HL-60 (cell line): ENCODE measurements at regions not wholly inside any gene's neighbourhood (a gene's known extent, or its start where the extent isn't known, plus 50 kb on each side); places are given as distances from the start of the nearest gene placed in this dataset.

Source experiments
- DNase-seq, 2 experiments: peaks; one replicate each; pipeline ENCODE4 v3.0.0-alpha.2; 2010 to 2020; ENCODE audit warnings: low read depth in 1 of 2, low spot score in 1 of 2
- H3K27ac ChIP-seq: fragments of 250-450 bp; sonication (Bioruptor Pico); replicated peaks from 2 replicates; pipeline ENCODE4 v1.5.1; 2020; ENCODE audit warnings: mild to moderate bottlenecking, moderate library complexity
- H3K27me3 ChIP-seq: fragments of 250-450 bp; sonication (Bioruptor Pico); 2 replicates; pipeline ENCODE4 v1.5.1; 2021; ENCODE audit warnings: mild to moderate bottlenecking, moderate library complexity; ENCODE audit not compliant: insufficient read depth, poor library complexity, severe bottlenecking
- H3K4me3 ChIP-seq: replicated peaks from 2 replicates; pipeline ENCODE4 v1.5.1; 2011; ENCODE audit warnings: mild to moderate bottlenecking, control low read depth, low read length; ENCODE audit not compliant: insufficient read depth
- GABPA ChIP-seq: IDR thresholded peaks from 2 replicates; pipeline ENCODE4 v1.6.1; 2012; ENCODE audit warnings: low read depth
- POLR2AphosphoS5 ChIP-seq: IDR thresholded peaks from 2 replicates; pipeline ENCODE4 v1.6.1; 2012; ENCODE audit warnings: low read depth
- SPI1 ChIP-seq: IDR thresholded peaks from 2 replicates; pipeline ENCODE4 v1.6.1; 2012; ENCODE audit warnings: low read depth, mild to moderate bottlenecking, borderline replicate concordance
- TF ChIP-seq, protein P1 (sequence below): IDR thresholded peaks from 2 replicates; pipeline ENCODE4 v1.6.1; 2012; ENCODE audit warnings: low read depth; ENCODE audit not compliant: insufficient replicate concordance
- TF ChIP-seq, protein P2 (sequence below): IDR thresholded peaks from one replicate; pipeline ENCODE4 v1.5.1; 2011; ENCODE audit warnings: low read length, control low read depth, inconsistent platforms; ENCODE audit not compliant: insufficient read depth

DNA sequence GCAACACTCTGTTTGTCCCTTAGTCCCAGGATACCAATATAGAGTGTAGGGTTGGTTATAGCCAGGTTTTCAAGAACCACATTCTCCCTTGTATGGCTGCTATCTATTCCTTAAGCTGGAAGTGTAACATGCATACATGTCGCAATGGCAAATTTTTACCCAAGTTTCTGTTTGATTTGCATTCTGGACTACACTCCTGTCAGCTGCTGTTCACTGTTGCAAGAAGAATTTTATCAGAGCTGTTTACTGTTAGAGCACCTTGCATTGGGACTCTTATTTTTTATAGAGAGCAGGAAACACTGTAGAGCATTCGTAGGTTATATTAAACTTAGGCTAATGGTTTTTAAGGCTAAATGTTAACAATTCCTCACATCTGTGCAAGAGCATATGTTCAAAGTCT, 376.0 kb upstream of the LRFN5 start:
- no peak for DNase-seq
- H3K27me3 ChIP-seq, result no peaks in the 10 kb centered on the region
- H3K27ac ChIP-seq, result no peak overlapping the region
- H3K4me3 ChIP-seq, result no peak overlapping the region
- TF ChIP-seq, protein P1, sequence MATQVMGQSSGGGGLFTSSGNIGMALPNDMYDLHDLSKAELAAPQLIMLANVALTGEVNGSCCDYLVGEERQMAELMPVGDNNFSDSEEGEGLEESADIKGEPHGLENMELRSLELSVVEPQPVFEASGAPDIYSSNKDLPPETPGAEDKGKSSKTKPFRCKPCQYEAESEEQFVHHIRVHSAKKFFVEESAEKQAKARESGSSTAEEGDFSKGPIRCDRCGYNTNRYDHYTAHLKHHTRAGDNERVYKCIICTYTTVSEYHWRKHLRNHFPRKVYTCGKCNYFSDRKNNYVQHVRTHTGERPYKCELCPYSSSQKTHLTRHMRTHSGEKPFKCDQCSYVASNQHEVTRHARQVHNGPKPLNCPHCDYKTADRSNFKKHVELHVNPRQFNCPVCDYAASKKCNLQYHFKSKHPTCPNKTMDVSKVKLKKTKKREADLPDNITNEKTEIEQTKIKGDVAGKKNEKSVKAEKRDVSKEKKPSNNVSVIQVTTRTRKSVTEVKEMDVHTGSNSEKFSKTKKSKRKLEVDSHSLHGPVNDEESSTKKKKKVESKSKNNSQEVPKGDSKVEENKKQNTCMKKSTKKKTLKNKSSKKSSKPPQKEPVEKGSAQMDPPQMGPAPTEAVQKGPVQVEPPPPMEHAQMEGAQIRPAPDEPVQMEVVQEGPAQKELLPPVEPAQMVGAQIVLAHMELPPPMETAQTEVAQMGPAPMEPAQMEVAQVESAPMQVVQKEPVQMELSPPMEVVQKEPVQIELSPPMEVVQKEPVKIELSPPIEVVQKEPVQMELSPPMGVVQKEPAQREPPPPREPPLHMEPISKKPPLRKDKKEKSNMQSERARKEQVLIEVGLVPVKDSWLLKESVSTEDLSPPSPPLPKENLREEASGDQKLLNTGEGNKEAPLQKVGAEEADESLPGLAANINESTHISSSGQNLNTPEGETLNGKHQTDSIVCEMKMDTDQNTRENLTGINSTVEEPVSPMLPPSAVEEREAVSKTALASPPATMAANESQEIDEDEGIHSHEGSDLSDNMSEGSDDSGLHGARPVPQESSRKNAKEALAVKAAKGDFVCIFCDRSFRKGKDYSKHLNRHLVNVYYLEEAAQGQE, result no peak
- TF ChIP-seq POLR2AphosphoS5 (no peak), SPI1 (no peak), GABPA (no peak)
- TF ChIP-seq, protein P2, sequence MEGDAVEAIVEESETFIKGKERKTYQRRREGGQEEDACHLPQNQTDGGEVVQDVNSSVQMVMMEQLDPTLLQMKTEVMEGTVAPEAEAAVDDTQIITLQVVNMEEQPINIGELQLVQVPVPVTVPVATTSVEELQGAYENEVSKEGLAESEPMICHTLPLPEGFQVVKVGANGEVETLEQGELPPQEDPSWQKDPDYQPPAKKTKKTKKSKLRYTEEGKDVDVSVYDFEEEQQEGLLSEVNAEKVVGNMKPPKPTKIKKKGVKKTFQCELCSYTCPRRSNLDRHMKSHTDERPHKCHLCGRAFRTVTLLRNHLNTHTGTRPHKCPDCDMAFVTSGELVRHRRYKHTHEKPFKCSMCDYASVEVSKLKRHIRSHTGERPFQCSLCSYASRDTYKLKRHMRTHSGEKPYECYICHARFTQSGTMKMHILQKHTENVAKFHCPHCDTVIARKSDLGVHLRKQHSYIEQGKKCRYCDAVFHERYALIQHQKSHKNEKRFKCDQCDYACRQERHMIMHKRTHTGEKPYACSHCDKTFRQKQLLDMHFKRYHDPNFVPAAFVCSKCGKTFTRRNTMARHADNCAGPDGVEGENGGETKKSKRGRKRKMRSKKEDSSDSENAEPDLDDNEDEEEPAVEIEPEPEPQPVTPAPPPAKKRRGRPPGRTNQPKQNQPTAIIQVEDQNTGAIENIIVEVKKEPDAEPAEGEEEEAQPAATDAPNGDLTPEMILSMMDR, result no peak

DNA sequence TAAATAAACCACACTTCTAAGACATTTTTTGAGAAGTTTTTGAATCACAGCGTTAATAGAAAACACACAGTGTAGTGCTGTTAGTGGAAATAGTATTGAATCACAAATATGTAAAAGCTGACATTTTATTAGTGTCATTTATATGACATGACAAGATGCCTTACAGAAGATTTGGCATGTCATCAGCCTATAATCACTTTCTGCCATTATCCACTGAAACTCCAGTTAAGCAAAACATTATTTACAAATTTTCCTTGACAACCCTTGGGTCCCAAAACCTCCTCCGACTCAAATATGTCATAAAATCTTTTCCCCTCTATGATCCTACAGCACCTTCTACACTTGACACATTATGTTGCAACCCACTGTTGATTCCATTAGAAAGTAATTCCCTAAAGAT, 376.9 kb upstream of the LRFN5 start:
- Histone ChIP-seq H3K4me3 (no peak overlapping the region), H3K27me3 (no peaks in the 10 kb centered on the region), H3K27ac (no peak overlapping the region)
- no peak for DNase-seq
- TF ChIP-seq GABPA, result no peak
- TF ChIP-seq, protein P1, result no peak
- TF ChIP-seq, protein P2, result no peak
- TF ChIP-seq POLR2AphosphoS5, result no peak
- TF ChIP-seq SPI1, result no peak

DNA sequence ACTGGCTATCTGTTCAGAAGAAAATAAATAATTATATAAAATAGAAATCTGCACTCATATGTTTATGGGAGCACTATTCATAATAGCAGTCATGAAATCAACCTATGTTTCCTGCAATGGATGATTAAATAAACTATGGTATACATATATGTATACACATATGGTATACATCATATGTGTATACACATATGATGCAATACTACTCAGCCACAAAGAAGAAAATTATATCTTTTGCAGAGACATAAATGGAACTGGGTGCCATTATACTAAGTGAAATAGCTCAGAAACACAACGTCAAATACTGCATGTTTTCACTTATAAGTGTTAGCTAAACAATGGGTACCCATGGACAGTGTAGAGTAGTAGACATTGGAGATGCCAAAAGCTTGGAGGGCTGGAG, 381.2 kb upstream of the LRFN5 start:
- no peaks in the 10 kb centered on the region for H3K27me3 ChIP-seq
- H3K27ac ChIP-seq, result no peak overlapping the region
- TF ChIP-seq POLR2AphosphoS5, result no peak
- TF ChIP-seq, protein P2, result no peak
- no peak for TF ChIP-seq SPI1
- TF ChIP-seq GABPA, result no peak
- TF ChIP-seq, protein P1, result no peak
- no peak for DNase-seq
- H3K4me3 ChIP-seq, result no peak overlapping the region
